HG03565 (cell line): ENCODE measurements at regions not wholly inside any gene's neighbourhood (a gene's known extent, or its start where the extent isn't known, plus 50 kb on each side); places are given as distances from the start of the nearest gene placed in this dataset.
"Not testable (repeated sequence)": the region's sequence is repeated elsewhere in the genome, so short reads cannot be mapped to it uniquely, and the experiment has no call there.

Experiments
- ATAC-seq: cut with Tn5 transposase; IDR thresholded peaks from one replicate; pipeline ENCODE4 v1.9.1; 2021; ENCODE audit warnings: mild to moderate bottlenecking, moderate library complexity; ENCODE audit not compliant: unreplicated experiment

DNA sequence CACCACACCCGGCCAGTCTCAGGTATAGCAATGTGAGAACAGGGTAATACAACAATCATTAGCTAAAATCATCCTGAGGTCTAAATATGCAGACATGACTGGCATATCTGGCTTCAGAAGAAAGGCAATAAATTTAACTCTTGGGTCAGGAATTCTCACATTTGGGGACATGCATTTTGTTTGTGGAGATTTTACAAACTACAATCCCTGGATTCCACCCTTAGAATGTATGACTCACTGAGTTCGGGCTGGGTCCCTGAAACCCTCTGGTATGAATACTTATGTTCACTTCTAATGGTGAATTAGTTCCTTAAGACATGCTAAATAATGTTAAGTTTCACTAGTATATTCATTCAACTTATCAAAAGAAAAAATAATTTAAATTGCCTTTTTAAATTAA is 98.9 kb upstream of the HMGA2 start:
- no peak for ATAC-seq

DNA sequence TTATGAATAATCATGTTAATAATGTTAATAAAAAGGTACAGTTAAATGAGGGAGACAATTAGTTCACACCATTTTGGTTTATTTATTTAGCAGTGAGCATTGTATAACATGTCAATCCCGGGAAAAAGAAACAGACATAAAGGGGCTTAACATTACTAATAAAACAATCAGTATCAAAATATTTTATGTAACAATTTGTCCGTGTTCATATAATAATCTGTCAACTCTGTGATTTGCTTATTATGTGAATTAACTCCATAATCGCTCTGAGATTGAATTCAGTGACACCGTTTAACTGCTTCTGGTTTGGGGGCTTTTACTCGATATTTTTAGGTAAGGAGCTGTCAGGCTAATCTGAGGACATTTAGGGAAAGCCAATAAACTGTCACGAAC is 95.8 kb upstream of the HMGA2 start:
- ATAC-seq = no peak

DNA sequence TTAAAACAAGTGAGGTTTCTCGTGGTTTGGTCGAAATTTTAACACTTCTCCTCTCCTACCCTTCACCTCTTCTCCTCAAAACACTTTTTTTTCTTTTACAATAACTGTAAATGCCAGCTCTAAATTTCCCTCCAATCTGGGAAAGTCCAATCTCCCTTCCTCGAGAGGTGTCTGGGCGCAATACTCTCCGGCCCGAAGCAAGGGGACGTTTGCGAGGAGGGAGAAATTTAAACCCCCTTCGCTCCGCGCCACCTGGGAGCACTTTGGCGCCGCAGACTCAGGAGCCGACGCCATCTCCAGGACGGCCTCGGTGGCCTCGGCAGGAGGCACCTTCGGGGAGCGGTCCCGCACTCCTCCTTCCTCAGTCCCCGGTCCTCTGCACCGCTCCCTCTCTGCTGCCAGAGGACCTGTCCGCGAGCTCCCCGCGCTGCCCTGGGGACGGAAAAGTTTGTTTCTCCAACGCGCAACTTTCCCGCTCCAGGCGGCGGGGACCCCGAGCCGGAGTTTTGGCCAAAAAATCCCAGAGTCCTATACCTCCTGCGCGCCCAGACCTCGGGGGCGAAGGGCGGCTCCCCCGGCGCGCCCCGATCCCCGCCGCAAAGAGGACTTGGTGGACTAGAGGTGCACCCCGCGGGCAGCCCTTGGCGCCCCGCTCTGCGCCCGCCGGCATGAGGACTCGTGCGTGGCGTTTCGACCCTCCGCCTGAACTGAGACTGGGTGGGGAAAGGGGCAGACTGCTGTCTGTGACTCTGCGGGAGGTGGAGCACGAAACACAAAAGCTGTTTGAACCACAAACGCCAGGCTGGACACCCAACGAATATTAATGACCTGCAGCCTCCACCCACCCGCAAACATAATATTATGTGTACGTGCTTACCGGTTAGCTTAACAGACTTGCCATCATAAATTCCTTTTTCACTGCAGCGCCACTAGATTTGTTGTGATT is 95.2 kb upstream of the HMGA2 start:
- no peak for ATAC-seq

DNA sequence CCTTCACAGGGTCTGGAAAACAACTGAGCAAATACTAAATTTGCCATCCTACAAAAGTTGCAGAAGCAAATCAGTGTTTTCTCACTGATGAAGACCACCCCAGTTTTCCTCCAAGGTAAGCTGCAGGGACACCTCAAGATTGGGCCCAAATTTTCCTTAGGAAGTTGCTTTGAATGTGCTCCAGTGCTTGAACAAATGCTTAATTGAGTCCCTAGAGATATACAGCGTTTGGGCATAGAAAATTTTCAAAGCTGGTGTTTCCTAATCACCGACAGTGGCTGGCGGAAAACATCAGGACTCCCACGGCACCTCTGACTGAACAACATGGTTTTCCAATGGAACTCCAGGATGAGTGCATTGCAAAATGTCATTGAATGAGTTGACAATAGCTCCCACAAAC is 92.5 kb upstream of the HMGA2 start:
- no peak for ATAC-seq

DNA sequence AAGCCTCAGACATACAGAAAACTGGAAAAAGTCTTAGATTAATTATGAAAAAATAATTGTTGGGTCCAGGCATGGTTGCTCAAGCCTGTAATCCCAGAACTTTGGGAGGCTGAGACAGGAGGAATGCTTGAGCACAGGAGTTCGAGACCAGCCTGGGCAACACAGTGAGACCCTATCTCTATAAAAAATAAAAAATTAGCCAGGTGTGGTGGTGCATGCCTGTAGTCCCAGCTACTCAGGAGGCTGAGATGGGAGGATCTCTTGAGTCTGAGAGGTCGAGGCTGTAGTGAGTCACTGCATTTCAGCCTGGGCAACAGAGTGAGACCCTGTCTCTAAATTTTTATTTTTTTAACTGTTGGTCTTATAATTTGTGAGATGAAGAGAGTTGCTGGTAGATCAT is 90.6 kb upstream of the HMGA2 start:
- not testable (repeated sequence) for ATAC-seq

DNA sequence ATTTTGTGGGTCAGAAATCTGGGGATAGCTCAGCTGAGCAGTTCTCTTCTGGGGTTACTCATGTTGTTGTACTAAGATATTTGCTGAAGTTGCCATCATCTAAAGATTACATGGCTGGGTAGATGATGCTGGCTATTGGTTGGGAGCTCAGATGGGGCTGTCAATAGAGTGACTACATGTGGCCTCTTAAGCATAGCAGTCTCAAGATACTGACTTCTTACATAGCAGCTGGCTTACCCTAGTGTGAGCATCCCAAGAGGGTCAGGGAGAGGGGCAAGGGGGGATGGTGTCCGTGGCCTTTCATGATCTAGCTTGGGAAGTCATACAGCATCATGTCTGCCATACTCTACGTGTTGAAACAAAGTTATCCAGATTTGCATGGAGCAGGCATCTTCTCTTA is 90.1 kb upstream of the HMGA2 start:
- ATAC-seq = no peak

DNA sequence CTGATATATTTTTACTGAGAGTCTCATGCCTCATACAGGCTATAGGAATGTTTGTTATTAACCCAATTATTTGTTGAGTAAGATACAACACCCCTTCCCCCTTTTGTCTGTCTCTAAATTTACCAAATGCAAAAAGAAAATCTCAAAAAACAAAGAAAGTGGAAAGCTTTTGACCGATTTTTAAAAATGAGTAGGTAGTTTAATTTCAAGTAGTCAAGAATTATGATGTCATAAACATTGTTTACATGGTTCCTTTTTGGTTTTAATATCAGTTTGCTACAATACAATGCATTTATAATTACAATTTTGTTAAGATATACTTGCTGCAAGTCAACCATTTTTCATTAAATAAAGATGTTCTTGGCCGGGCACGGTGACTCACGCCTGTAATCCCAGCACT is 84.7 kb upstream of the HMGA2 start:
- ATAC-seq = no peak

DNA sequence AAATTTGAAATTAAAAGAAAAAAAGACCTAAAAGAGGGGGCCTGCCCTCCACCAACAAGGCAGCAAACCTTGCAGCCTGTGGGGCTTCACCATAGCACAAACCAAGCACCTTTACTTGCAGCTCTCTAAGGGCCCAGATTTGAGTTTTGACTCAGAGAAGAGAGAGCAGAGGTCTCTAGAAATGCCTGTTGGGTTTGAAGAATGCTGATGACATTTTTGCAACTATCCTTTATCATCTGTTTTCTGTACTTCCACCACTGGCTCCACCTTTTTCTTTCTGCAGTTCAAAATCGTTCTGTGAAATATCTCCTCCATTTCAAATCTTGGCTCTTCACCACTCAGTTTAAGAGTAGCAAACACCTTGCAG is 83.8 kb upstream of the HMGA2 start:
- ATAC-seq = no peak

DNA sequence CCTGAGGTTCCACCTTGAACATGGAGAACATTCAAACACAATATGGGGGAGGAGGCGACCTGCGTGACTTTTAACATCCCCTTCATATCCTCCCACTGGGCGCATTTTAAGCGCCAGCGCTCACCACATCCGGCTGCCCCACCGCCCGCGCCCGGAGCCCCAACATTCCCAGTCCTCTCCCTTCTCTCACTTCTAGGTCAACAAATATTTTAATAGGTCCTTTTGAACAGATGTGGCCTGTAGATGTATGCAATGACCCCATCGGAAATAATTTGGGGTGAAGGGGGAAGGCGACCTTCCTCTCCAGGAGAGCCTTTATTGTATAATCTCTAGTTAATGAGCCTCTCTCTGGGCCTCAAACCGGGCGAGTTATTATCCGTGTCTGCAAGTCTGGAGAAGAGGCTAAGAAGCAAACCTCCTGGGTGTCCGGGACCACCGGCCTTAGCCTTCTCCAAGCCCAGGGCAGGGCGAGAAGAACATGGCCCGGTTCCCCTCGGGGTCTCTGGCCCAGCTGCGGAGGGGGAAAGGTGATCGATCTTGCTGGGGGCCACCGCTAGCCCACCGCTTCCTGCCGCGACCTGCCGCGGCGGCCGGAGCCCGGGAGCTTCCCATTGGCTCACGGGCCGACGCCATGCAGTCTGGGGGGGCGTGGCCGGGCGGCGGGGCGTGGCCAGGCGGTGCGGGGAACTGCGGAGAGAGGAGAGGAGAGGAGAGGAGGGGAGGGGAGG is 83.2 kb upstream of the HMGA2 start:
- ATAC-seq = no peak

DNA sequence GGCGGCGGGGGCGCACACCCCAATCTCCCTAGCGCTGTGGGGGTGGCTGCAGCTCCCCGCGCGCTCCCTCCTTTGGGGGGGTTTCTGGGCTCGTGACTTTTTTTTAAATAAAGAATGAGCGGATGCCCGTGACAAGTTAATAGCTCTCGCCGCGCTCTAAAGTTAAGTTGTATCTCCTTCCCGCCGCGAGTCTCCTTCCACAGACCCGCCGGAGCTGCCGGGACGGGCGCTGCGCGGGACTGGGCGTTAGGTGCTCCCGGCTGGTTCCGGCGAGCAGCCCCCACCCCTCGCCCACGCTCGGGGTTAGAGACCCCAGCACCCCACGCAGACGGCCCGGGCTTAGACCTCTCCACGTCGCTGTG is 82.6 kb upstream of the HMGA2 start:
- ATAC-seq = no peak

DNA sequence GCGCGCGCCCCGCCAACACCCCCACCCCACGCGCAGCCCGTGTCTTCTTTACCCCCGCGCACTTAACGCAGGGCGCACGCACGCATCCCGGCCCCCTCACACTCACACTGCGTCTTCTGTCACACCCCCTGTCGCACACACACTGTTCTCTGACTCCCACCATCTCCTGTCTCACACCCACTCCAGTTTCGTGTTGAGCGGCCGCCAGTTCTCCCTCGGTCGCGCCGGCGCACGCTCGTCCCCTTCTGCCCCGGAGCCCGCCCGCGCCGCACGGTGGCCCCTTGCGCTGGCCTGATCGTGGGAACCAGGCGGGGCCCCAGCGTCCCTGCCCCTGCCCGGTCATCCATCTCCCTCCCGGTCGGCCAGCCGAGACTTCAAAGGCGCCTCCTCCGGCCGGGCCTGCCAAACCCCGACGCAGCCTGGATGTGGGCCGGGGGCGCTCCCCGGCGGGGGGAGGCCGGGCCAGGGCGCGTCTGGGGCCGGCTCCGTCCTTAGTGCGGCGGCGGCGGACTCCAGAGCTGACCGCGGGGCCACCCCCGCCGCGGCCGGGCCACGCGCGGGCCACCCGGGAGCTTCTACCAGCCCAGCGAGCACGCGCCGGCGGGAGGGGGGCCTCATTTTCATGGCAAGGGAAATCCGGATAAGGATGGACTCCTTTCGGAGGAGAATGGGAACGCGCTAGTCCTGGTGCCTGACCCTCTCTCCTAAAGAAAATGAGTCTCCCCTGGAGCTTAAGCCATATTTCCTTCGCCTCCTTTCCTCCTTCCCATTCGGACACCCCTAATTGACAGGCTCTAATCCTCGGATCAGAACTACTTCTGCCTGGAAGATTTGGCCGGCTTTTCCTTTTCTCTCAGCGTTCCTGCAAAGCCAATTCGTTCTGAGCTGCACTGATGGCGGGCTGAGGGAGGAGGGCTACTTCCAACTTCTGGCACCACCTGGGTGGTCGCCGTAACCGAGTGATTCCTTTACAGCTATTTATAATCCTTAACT is 82.0 kb upstream of the HMGA2 start:
- no peak for ATAC-seq

DNA sequence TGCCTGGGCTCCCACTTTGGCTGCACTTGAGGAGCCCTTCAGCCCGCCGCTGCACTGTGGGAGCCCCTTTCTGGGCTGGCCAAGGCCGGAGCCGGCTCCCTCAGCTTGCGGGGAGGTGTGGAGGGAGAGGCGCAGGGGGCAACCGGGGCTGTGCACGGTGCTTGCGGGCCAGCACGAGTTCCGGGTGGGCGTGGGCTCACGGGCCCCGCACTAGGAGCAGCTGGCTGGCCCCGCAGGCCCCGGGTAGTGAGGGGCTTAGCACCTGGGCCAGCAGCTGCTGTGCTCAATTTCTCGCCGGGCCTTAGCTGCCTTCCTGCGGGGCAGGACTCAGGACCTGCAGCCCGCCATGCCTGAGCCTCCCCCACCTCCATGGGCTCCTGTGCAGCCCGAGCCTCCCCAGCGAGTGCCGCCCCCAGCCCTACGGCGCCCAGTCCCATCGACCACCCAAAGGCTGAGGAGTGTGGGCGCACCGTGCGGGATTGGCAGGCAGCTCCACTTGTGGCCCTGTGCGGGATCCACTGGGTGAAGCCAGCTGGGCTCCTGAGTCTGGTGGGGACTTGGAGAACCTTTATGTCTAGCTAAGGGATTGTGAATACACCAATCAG is 79.9 kb upstream of the HMGA2 start:
- ATAC-seq = not testable (repeated sequence)

DNA sequence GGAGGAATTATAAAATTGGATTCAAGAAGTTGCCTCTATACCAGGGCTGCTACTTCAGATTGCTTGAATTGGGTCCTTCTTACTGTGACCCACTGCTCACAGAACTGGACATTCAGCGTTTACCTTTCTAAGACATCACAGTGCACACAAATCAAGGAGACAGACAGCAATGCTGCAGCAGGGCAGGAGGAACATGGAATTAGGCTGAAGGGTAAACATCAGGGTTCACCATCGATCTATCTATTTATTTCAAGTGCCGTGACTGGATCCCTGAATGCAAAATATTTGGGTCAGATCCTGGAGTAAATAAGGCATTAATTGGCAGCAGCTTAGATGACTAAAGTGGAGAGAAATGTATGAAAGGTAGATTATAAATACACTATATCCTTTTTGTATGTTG is 76.9 kb upstream of the HMGA2 start:
- ATAC-seq = no peak

DNA sequence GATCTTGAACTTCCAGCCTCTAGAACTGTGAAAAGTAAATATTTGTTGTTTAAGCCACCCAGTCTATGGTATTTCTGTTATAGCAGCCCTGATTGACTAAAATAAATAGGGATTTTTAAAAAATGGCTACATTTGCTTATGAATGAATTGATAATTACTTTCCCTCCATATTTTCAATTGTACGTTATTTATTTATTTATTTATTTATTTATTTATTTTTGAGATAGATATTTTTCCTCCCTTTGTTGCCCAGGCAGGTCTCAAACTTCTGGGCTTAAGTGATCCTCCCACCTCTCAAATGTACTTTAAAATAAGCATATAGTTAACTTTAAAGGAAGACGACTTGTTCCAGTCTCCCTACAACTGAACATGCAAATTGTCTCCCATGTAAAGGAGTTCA is 76.0 kb upstream of the HMGA2 start:
- ATAC-seq = no peak

DNA sequence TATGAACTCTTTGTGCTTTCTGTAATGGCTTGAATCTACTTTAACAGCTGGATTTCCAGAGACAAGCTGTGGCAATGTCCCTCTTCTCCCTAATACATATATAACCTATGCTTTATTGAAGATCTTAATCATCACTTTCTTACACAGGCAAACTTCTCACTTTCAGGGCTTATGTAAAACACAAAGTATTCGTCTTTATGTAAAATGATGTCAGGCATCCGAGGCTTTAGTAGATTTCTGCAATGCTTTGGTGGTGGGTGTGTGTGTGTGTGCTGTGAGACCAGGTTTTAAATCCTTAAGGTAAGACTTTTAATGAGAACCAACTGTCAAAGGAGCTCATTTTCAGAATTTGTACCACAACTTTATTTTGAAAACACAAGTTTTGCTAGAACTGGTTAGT is 70.0 kb upstream of the HMGA2 start:
- ATAC-seq = no peak

DNA sequence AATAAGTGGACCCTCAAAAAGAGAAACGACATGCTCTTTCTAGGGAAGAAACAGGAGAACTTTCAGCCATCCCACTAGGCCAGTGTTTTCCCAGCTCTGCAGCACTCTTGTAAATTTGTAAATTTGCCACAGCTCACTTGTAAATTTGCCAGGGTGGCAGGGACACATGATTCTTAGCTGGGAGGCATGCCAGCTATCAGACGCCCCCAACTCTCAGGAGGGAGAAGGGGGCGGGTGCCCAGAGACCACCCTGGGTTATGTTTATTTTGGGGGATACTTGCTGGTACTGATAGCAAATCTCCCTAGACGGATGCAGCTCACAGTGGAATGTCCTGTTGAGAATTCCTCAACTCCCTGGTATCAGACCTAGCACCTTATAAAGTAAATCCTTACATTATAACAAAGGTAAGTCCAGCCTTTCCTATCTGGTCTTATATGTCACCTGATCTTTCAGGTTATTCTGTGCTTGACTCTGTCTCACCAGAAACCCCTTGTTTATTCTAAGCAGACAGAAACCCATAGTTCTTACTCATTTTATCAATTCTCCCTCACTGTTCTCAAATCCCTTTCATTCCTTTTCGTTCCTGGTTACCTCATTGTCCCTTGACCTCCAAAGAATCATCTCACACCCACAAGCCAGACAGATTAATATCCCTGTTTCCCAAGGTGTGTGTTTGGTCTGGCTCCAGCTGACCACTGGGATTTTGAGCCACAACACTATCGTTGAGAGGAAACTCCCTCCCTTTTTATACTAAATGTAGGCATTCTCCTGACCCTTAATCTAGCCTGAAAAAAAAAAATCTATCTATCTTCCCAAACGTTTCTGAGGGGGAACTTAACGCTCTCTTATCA is 69.3 kb upstream of the HMGA2 start:
- ATAC-seq = no peak

DNA sequence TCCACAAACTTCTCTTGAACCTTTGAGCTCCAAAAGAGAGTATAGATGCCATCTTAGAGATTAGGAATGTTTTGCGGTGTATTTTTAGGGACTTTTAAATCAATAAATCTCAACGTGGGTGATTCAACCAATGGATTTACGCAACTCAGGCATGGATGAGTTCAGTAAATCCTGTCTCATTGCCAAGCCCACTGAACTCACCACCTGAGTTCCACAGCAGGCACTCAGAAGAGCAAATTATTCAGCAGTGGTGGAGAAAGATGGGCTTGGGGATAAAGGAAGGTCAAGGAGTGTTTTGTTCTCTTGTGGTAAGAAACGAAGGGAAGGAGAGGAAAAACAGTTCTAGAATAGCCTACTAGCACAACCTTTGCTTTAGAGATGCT is 68.7 kb upstream of the HMGA2 start:
- no peak for ATAC-seq

DNA sequence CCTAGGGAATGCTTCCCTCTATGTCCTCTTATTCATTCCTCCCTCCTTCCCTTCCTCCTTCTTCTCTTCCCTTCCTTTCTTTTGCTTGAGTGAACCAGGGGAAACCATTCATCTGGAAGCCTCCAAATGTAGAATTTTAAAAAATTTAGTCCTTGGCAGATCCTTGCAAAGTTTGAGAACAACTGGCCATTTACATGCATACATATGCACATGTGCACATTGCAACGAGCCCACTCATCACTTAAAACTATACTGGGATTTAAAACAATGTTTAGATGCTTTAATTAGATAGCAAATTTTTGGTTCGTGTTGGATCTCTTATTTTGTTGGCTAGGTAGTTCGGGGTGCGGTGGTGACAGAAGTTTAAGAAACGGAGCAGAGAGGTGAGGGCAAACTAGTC is 68.0 kb upstream of the HMGA2 start:
- no peak for ATAC-seq

DNA sequence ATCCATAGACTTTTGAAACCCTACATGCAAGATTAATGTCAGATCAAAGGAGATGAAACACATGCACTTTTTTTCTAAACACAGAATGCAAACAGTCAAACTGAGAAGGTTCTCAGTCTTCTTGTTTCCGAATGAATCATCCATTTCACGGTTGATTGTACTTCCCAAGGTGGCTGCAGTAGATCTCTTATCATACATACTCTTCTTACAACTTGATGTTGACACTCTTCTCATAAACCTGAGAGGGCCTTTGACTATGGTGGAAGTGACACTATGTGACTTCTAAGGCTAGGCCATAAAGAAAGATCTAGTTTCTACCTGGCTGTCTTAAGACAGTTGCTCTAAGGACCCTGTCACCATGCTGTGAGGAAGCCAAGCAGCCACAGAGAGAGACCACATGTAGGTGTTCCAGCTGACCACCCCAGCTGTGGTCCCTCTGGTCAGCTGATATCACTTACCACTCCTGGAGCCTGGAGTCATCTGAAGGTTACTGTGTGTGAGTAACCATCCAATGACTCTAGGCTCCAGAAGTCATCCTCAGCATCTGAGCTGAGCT is 67.2 kb upstream of the HMGA2 start:
- ATAC-seq = peak; percentile 92

DNA sequence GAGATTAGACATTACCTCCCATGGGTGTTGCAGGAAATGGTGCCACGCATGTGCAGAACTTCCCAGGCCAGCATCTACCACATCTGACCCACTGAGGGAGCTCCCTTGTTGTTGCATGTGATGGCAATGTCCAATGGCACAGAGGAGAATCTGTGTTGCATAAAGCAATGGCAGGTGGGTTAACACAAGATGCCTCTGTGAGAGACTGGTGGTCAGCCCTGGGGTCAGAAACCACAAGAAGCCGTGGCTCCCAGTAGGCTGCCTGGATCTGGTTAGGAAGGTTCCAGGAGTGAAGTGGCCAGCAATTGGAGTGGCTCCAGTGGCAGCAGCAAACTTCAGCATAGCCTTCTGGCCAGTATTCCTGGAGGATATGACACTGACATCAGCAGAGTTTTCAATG is 65.9 kb upstream of the HMGA2 start:
- ATAC-seq = no peak
